ENCODE measurements at regions not wholly inside any gene's neighbourhood (a gene's known extent, or its start where the extent isn't known, plus 50 kb on each side); places are given as distances from the start of the nearest gene placed in this dataset.

DNA sequence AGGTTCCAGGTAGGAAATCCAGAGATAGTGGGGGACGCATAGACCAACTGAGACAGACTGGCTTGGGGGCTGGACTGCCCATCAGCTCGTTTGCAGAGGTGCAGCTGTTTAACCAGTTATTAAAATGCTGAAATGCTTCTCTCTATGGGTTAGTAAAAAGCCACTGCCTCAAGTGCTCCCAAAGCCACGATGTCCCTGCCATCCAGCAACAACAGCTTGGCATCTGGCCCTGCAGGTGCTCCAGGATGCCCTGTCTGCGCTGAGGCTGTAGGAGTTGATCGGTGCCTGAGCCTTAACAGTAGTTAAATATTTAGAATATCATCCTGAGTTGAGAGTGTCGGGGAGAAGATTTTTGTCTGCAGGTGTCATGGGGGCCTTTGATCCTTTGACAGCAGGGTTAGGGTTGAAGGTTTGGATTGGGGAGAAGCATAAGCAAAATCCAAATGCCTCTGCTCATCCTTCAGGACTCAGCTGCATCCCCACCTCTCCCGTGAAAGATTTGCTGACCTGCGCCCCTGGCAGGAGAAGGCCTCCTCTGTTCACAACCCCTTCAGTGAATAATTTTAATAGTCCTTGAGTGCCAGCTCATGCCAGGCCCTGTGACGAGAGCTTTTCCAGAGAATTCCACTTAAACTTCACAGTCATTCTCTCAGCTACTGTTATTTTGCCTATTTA is 127.3 kb upstream of the PWP1 start:
- FAIRE-seq (no peak), DNase-seq (ENCODE audit: insufficient read length, low spot score) (no peak)
- no peak for TF ChIP-seq POLR2A (IDR thresholded peaks at IDR 0.05; ENCODE audit: low read depth, low read length)

DNA sequence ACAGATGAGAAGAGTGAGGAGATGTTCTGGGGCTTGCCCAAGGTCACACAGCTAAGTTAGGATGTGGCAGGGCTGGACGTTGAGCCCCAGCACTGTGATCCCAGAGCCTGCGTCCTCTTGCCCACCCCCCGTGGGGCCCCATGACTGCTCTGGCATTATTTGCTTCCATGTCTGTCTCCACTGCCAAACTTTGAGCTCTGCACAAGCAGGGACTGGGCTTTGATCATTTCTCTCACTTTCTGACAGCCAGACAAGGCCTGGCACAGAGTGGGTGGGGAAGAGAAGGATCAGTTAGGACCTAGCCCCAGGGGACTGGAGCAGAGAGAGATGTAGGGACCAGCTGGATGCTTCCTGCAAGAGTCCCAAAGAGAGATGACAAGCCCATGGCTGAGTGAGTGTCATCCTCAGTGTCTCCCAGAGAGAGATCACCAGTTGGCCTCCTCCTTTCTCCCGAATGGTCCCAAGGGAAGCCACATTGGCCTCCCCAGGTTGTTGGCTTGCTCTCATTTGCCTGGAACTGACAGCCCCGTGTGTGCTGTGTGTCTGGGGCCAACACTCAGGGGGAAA is 126.7 kb upstream of the PWP1 start:
- DNase-seq (ENCODE audit: insufficient read length, low spot score): no peak
- no peak for TF ChIP-seq POLR2A (IDR thresholded peaks at IDR 0.05; ENCODE audit: low read depth, low read length)
- FAIRE-seq: no peak

DNA sequence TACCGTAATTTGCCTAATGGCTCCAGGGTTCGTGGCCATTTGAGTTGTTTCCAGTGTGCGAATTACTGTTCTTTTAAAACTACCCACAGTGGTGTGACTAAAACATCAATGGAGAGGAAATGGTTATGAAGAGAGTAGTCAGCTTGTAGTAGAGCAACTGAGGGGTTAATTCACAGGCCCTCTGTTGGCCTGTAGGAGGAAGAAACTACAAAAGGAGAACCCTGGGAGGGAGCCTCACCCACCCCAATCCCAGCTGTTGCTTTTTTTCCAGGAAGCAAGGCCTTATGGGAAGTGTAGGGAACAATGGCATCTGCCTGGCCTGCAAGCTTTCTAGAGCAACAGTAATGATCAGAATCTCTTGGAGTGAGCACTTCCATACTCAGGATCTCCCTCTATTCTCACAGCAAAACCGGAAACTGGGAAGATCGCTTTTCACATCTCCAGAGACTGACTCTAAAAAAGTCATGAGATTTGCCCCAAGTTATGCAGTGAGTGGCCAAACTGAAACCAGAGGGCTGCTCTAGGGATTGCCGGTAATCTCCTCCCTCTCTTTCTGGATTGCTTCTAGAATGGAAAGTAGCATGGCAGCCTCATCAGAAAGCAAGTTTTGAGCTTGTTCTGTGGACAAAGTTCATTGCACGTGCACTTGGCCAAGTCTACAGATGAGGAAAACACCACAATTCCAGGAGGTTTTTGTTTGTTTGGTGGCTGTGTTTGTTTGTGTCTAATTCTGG is 125.3 kb upstream of the PWP1 start:
- FAIRE-seq (no peak), DNase-seq (ENCODE audit: insufficient read length, low spot score) (no peak)
- no peak for TF ChIP-seq POLR2A (IDR thresholded peaks at IDR 0.05; ENCODE audit: low read depth, low read length)

DNA sequence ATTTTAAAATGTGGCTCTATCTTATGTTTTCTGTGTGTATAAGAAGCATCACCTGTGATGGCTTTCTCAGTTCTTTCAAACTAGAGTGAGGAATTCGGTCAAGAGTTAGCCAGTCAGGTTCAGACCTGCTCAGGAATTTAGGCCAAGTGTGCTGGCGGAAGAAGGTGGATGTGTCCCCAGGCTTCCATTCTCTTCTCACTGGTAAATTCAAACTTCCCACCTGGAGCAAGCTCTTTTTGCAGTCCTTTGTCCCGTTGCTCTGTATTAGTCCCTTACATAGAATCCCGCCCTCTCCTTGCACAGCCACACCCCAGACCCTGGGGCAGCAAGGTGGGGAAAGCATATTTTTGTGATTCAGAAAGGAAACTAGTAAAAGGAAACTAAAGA is 124.7 kb upstream of the PWP1 start:
- no peak for TF ChIP-seq POLR2A (IDR thresholded peaks at IDR 0.05; ENCODE audit: low read depth, low read length)
- no peak for DNase-seq (ENCODE audit: insufficient read length, low spot score)

DNA sequence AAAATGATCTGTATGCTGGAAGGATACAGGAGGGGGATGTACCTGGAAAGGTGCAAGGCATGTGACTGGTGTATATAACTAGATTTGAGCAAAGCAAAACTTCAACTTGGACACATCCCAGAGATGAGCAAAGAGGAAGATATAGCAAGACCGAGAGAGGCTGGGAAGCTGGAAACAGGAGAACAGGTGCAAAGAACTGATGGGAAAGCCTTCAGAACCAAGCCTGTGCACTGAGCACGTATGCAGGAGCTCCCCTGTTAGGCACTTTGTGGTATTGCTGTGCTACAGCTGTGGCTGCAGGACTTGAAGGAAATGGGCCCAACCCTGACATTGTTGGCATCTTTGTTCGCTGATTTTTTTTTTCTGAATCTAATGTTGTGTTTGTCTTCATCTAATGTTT is 120.7 kb upstream of the PWP1 start:
- no peak for DNase-seq (ENCODE audit: insufficient read length, low spot score)
- no peak for FAIRE-seq
- TF ChIP-seq POLR2A (IDR thresholded peaks at IDR 0.05; ENCODE audit: low read depth, low read length): no peak

More for the DNA sequence above, 124.7 kb upstream of the PWP1 start:
- FAIRE-seq: no peak

DNA sequence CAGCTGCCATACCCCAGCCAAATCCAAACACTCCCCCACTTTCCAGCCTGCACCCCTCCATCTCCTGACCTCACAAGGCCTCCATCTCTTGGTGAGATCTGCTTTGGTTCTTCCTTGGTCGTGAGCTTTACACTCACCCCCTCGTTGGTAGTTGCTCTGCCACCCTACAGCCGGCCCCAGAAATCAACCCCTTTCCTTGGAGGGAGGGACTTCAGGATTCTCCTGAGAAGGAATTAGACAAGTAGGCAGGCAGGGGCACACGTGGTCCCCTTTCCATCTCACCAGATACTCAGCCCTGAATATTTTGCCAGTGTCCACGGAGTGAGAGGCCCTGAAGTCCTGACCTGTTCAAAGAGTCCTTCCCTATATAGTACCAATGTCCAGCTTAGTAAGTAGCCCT is 120.0 kb upstream of the PWP1 start:
- DNase-seq (ENCODE audit: insufficient read length, low spot score) (no peak), FAIRE-seq (no peak)
- TF ChIP-seq POLR2A (IDR thresholded peaks at IDR 0.05; ENCODE audit: low read depth, low read length): no peak

DNA sequence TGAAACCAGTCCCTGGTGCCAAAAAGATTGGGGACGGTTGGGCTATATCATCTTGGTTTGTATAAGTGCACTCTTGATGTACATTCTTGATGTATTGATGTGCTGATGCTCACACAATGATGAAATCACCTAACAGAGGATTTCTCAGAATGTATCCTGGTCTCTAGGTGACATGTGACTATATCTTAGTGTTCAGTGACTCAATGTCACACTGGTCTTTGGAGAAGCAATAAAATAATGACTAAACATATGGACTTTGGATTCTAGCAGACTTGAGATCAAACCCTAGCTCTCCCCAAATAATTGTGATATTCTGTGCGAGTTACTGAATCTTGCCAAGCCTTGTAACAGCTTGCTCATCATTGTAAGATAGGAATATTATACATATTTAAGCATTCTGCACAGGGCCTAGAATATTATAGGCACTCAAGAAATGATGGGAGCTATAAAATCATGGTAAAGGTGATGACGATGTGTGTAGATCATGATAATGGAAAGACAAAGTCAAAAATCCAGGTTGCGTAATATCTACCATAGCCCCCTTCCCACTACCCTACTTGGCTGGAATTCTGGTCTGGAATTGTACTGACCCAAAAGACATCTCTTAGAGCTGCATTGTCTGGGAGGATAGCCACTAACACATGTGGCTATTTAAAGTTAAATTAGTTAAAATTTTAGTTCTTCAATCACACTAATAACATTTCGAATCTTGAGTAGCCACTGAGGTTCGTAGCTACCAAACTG is 117.6 kb upstream of the PWP1 start:
- FAIRE-seq: no peak
- TF ChIP-seq POLR2A (IDR thresholded peaks at IDR 0.05; ENCODE audit: low read depth, low read length): no peak
- no peak for DNase-seq (ENCODE audit: insufficient read length, low spot score)

DNA sequence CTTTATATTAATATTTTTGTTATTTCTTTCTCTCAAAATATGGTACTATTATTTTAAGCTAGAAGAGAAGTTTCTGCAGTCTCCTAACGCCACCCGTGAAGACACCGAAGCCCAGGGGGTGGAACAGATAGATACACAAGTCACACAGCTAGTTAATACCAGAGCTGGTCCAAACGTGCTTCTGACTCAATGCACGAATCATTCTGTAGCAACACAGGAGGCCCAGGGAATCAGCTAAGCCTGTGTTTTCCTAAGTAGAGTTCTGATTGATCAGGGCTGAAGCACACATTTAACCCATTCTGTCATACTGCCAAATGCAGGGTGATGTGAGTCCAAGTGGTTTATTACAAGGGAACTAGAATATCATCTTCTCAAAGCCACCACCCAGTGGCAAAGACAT is 116.9 kb upstream of the PWP1 start:
- FAIRE-seq (no peak), DNase-seq (ENCODE audit: insufficient read length, low spot score) (no peak)
- TF ChIP-seq POLR2A (IDR thresholded peaks at IDR 0.05; ENCODE audit: low read depth, low read length): no peak

DNA sequence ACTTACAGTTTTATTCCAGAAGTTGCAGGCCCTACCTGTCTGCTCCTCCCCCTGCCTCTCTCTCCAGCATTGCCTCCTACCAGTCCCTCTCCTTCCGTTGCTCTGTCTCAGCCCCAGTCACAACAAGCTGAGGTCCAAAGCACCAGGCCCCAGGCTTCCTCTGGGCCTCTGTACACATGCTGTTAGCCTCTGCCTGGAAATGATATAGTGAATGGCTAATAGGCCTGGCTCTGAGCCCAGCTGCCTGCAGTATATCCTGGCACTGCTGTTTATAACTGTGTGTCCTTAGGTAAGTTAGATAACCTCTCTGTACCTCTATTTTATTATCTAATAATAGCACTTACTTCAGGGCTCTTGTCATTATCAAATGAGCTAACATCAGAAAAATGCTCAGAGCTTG is 114.9 kb upstream of the PWP1 start:
- no peak for FAIRE-seq
- peak; percentile 23 for DNase-seq (ENCODE audit: insufficient read length, low spot score)
- TF ChIP-seq POLR2A (IDR thresholded peaks at IDR 0.05; ENCODE audit: low read depth, low read length): no peak

DNA sequence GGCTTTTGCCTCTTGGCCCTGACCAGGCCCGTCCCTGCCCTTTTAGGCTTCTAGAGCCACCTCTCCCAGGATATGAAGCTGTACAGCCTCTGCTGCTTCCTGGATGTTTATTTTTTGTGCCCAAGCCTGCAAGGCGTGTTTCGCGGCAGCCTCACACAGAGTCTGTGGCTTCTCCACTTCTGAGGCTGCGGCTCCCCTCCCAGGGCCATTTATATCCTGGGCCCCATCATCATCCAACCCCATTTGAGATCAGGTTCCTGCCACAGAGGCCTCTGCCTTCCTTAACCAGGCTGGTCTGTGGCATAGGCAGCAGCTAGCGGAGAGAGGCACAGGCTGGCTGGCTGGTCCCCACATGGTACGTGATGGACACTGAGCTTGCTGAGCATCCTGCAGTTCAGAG is 114.1 kb upstream of the PWP1 start:
- DNase-seq (ENCODE audit: insufficient read length, low spot score) (no peak), FAIRE-seq (no peak)
- TF ChIP-seq POLR2A (IDR thresholded peaks at IDR 0.05; ENCODE audit: low read depth, low read length): no peak

DNA sequence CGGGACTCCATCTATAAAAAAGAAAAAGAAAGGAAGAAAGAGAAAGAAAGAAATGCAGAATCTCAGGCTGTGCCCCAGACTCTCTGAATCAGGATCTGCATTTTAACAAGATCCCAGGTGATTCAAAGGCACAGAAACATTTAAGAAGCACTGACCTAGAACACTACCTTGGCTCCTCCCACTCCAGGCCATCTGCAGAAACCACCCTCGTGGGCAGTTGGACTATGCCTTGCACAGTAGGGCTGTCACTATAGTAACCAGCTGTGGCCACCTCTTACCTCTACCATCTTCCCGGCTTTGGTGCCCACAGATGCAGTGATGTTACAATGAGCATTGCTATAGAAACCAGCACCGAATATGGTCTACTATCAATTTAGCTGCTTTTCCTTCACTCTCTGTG is 110.9 kb upstream of the PWP1 start:
- no peak for FAIRE-seq

DNA sequence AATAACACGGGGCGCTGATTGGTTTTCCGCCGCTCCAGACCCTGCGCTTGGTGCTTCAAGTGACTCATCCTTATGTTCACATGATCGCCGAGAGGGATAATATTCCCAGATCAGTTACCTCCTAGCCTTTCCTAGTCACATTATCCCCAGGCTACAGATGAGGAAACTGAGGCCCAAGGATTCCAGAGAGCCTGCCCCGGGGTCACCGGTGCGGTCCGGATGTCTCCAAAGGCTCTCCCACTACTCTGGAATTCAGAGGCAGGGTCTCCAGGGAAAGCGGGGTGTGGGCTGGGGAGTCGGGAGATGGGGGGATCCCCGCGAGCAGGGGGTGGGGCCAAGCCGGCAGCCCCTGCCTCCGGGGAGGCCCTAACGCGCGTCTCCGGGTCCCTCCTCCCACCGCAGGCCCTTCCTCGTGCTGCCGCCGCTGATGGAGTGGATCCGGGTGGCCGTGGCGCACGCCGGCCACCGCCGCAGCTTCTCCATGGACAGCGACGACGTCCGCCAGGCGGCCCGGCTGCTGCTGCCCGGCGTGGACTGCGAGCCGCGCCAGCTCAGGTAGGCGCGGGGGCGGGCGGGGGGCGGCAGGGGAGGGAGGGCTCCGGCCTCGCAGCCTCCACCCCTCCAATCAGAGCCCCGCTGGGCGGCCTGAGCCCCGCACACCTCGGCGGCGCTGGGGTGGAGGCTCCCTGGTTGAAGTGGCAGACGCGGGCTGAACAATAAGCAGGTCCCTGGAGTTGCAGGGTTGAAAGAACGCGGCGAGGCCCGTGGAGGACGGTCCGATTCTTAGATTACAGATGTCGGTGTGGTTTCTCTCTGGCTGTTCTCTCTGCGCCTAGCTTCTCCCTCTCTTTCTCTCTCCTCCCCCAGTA is 104.6 kb upstream of the PWP1 start:
- TF ChIP-seq POLR2A (IDR thresholded peaks at IDR 0.05; ENCODE audit: low read depth, low read length): no peak
- DNase-seq (ENCODE audit: insufficient read length, low spot score) (no peak), FAIRE-seq (no peak)

More for the DNA sequence above, 110.9 kb upstream of the PWP1 start:
- no peak for TF ChIP-seq POLR2A (IDR thresholded peaks at IDR 0.05; ENCODE audit: low read depth, low read length)
- DNase-seq (ENCODE audit: insufficient read length, low spot score): no peak

DNA sequence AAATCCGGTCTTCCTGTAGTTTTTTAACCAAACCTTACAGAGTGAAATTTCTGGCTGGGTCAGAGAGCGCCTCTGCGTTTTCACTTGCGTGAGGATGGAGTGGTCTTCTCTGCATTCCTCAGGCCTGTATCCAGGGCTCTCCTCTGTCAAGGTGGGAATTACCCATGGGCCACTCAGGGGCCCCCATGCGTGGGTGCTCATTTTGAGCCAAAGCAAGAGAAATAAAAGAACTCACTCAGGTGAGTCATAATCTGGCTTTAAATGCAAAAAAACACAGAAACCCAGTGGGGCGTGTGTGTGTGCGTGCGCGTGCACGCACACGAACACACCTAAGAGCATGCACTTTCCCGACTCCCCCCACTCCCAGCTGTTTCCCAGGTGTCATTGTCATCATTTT is 104.0 kb upstream of the PWP1 start:
- FAIRE-seq (no peak), DNase-seq (ENCODE audit: insufficient read length, low spot score) (no peak)
- TF ChIP-seq POLR2A (IDR thresholded peaks at IDR 0.05; ENCODE audit: low read depth, low read length): no peak
